ENCODE measurements at regions not wholly inside any gene's neighbourhood (a gene's known extent, or its start where the extent isn't known, plus 50 kb on each side); places are given as distances from the start of the nearest gene placed in this dataset.

DNA sequence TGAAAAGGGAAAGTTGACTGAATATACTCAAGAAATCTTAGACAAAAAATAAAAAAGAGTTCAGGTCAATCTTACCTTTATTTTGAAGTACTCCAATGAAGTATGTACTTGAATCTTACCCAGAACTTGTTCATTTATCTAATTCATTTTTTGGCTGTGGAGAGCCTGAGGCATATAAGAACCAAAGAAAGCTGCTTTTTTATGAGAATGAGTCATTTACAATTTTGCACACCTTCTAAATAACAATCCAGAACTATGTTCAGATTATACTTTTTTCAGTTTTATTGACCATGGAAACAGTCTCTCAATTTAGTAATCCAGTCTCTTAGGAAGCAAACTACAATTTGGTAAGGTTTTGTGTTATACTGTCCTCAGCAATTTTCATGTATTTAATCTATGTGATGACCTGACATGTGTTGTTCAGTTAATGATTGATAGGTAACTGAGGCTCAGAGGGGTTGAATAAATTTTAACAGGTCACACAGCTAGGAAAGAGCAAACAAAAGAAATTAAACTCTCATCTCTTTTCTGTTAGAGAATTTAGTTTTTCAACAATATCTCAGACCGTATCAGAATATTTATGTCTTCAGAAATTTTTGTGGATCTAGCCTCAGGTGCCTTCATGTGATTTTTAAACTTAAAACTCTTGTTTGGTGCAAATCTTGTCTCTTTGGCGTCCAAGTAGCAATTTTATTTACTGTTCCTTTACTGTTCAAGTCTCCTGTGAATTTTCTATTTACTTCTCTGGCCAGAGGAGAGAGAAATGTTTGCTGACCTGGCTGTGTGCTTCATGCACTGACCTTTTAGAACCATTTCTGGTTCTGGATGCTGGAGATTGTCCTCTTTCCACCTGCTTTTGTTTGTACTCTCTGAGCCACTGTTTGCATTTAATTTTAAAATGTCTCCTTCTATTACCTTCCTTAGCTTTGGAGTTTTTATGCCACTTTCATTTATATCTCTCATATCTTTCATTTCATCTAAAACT is 1453.4 kb downstream of the STIM2 start:
- no peaks in the 10 kb centered on the region for H4K20me1 ChIP-seq (ENCODE audit: insufficient read depth, low read length)
- H3K4me1 ChIP-seq (ENCODE audit: insufficient read depth, low read length): no peaks in the 10 kb centered on the region
- no peaks in the 10 kb centered on the region for H3K79me2 ChIP-seq (ENCODE audit: insufficient read depth, low read length)
- Mint-ChIP-seq H3K27ac (ENCODE audit: unreplicated experiment) (no peak overlapping the region), H3K4me3 (ENCODE audit: unreplicated experiment) (no peak overlapping the region), H3K4me1 (ENCODE audit: low read depth, unreplicated experiment) (no peaks in the 10 kb centered on the region), H3K36me3 (ENCODE audit: low read depth, unreplicated experiment) (no peaks in the 10 kb centered on the region), H3K9me3 (ENCODE audit: unreplicated experiment) (peaks cover 7% of the 10 kb centered on the region), H3K27me3 (ENCODE audit: low read depth, unreplicated experiment) (no peaks in the 10 kb centered on the region)
- no peak overlapping the region for H2AFZ ChIP-seq (ENCODE audit: low read depth, low read length)
- H3K36me3 ChIP-seq (ENCODE audit: insufficient read depth, low read length): no peaks in the 10 kb centered on the region
- DNase-seq (ENCODE audit: low read depth) (no peak), FAIRE-seq (no peak)
- H3K4me2 ChIP-seq (ENCODE audit: low read length): no peak overlapping the region
- H3K27ac ChIP-seq (ENCODE audit: low read depth, low read length): no peak overlapping the region
- TF ChIP-seq EZH2 (IDR thresholded peaks at IDR 0.05; ENCODE audit: insufficient read depth, low read length): no peak
- TF ChIP-seq, protein P1, sequence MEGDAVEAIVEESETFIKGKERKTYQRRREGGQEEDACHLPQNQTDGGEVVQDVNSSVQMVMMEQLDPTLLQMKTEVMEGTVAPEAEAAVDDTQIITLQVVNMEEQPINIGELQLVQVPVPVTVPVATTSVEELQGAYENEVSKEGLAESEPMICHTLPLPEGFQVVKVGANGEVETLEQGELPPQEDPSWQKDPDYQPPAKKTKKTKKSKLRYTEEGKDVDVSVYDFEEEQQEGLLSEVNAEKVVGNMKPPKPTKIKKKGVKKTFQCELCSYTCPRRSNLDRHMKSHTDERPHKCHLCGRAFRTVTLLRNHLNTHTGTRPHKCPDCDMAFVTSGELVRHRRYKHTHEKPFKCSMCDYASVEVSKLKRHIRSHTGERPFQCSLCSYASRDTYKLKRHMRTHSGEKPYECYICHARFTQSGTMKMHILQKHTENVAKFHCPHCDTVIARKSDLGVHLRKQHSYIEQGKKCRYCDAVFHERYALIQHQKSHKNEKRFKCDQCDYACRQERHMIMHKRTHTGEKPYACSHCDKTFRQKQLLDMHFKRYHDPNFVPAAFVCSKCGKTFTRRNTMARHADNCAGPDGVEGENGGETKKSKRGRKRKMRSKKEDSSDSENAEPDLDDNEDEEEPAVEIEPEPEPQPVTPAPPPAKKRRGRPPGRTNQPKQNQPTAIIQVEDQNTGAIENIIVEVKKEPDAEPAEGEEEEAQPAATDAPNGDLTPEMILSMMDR (IDR thresholded peaks at IDR 0.05; ENCODE audit: insufficient read depth, low read depth, low read length): no peak
- H3K9me3 ChIP-seq (ENCODE audit: insufficient read depth, low read depth, low read length): no peaks in the 10 kb centered on the region
- no peak overlapping the region for H3K9ac ChIP-seq (ENCODE audit: low read length)
- no peak overlapping the region for H3K4me3 ChIP-seq (ENCODE audit: insufficient read depth, low read depth, low read length)
- H3K27me3 ChIP-seq (ENCODE audit: insufficient read depth, low read length): no peaks in the 10 kb centered on the region

DNA sequence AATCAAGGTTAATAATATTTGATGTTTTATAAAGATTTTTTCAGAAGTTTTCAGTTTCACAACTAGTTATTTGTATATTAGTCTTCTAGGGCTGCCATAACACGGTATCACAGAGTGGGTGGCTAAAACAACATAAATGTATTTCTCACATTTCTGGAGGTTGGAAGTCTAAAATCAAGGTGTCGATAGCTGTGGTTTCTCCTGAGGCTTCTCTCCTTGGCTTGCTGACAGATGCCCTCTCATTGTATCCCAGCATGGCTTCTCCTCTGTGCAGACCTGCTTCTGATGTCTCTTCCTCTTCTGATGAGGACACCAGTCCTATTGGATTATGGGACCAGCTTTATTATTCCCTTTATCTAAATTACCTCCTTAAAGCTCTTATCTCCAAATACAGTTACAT is 1456.6 kb downstream of the STIM2 start:
- no peaks in the 10 kb centered on the region for H4K20me1 ChIP-seq (ENCODE audit: insufficient read depth, low read length)
- Mint-ChIP-seq H3K9me3 (ENCODE audit: unreplicated experiment) (no peaks in the 10 kb centered on the region), H3K4me1 (ENCODE audit: low read depth, unreplicated experiment) (no peaks in the 10 kb centered on the region), H3K27me3 (ENCODE audit: low read depth, unreplicated experiment) (no peaks in the 10 kb centered on the region), H3K4me3 (ENCODE audit: unreplicated experiment) (no peak overlapping the region), H3K27ac (ENCODE audit: unreplicated experiment) (no peak overlapping the region), H3K36me3 (ENCODE audit: low read depth, unreplicated experiment) (no peaks in the 10 kb centered on the region)
- no peaks in the 10 kb centered on the region for H3K36me3 ChIP-seq (ENCODE audit: insufficient read depth, low read length)
- DNase-seq (ENCODE audit: low read depth) (no peak), FAIRE-seq (no peak)
- H3K9ac ChIP-seq (ENCODE audit: low read length): no peak overlapping the region
- no peaks in the 10 kb centered on the region for H3K9me3 ChIP-seq (ENCODE audit: insufficient read depth, low read depth, low read length)
- no peak overlapping the region for H3K27ac ChIP-seq (ENCODE audit: low read depth, low read length)
- no peak overlapping the region for H2AFZ ChIP-seq (ENCODE audit: low read depth, low read length)
- H3K79me2 ChIP-seq (ENCODE audit: insufficient read depth, low read length): no peaks in the 10 kb centered on the region
- H3K27me3 ChIP-seq (ENCODE audit: insufficient read depth, low read length): no peaks in the 10 kb centered on the region
- H3K4me1 ChIP-seq (ENCODE audit: insufficient read depth, low read length): no peaks in the 10 kb centered on the region
- H3K4me3 ChIP-seq (ENCODE audit: insufficient read depth, low read depth, low read length): no peak overlapping the region
- H3K4me2 ChIP-seq (ENCODE audit: low read length): no peak overlapping the region
- TF ChIP-seq, protein P1 (IDR thresholded peaks at IDR 0.05; ENCODE audit: insufficient read depth, low read depth, low read length): no peak
- TF ChIP-seq EZH2 (IDR thresholded peaks at IDR 0.05; ENCODE audit: insufficient read depth, low read length): no peak

DNA sequence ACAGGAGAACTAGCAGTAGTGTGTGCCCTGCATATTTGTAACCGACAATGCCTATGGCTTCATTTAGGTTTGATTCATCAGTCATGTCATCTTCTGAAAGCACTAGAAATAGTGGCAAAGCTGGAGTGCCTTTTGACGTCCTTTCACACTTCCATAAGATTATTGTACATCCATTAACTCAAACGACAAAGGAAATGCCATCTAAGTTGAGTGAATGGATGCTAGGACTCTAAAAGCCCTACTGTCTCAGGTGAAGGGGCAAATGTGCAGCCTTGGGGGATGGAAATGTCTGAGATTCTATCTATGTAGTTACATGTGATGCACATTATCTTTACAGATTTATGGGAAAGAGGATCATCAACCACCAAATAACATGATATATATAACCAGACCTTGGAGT is 1473.6 kb downstream of the STIM2 start:
- Histone ChIP-seq H3K79me2 (ENCODE audit: insufficient read depth, low read length) (no peaks in the 10 kb centered on the region), H3K27me3 (ENCODE audit: insufficient read depth, low read length) (no peaks in the 10 kb centered on the region), H2AFZ (ENCODE audit: low read depth, low read length) (no peak overlapping the region), H3K4me3 (ENCODE audit: insufficient read depth, low read depth, low read length) (no peak overlapping the region), H3K4me1 (ENCODE audit: insufficient read depth, low read length) (no peaks in the 10 kb centered on the region), H3K27ac (ENCODE audit: low read depth, low read length) (no peak overlapping the region), H3K4me2 (ENCODE audit: low read length) (no peak overlapping the region), H3K36me3 (ENCODE audit: insufficient read depth, low read length) (no peaks in the 10 kb centered on the region), H4K20me1 (ENCODE audit: insufficient read depth, low read length) (no peaks in the 10 kb centered on the region), H3K9ac (ENCODE audit: low read length) (no peak overlapping the region), H3K9me3 (ENCODE audit: insufficient read depth, low read depth, low read length) (no peaks in the 10 kb centered on the region)
- Mint-ChIP-seq H3K4me1 (ENCODE audit: low read depth, unreplicated experiment) (no peaks in the 10 kb centered on the region), H3K27me3 (ENCODE audit: low read depth, unreplicated experiment) (no peaks in the 10 kb centered on the region), H3K4me3 (ENCODE audit: unreplicated experiment) (no peak overlapping the region), H3K36me3 (ENCODE audit: low read depth, unreplicated experiment) (no peaks in the 10 kb centered on the region), H3K9me3 (ENCODE audit: unreplicated experiment) (no peaks in the 10 kb centered on the region), H3K27ac (ENCODE audit: unreplicated experiment) (no peak overlapping the region)
- TF ChIP-seq, protein P1 (IDR thresholded peaks at IDR 0.05; ENCODE audit: insufficient read depth, low read depth, low read length): no peak
- TF ChIP-seq EZH2 (IDR thresholded peaks at IDR 0.05; ENCODE audit: insufficient read depth, low read length): no peak
- no peak for DNase-seq (ENCODE audit: low read depth)
- no peak for FAIRE-seq

Measured in astrocyte (in vitro differentiated cells and primary cell).